Left ventricle myocardium inferior (tissue), 1 donor: ENCODE measurements at regions not wholly inside any gene's neighbourhood (a gene's known extent, or its start where the extent isn't known, plus 50 kb on each side); places are given as distances from the start of the nearest gene placed in this dataset.

Source experiments
- DNase-seq: peaks from one replicate; pipeline ENCODE4 v3.0.0-alpha.2; 2020
- H3K27ac ChIP-seq: fragments of 200-600 bp; replicated peaks from 2 replicates; pipeline ENCODE4 v1.8.0; 2021
- H3K27me3 ChIP-seq: fragments of 200-600 bp; 2 replicates; pipeline ENCODE4 v1.8.0; 2021; ENCODE audit warnings: low read depth
- H3K36me3 ChIP-seq: fragments of 200-600 bp; 2 replicates; pipeline ENCODE4 v1.8.0; 2021
- H3K4me1 ChIP-seq: fragments of 200-600 bp; 2 replicates; pipeline ENCODE4 v1.8.0; 2021
- H3K4me3 ChIP-seq: fragments of 200-600 bp; 2 replicates; pipeline ENCODE4 v1.8.0; 2021; ENCODE audit warnings: mild to moderate bottlenecking, moderate library complexity
- H3K9me3 ChIP-seq: fragments of 200-600 bp; replicated peaks from 2 replicates; pipeline ENCODE4 v1.8.0; 2021
- CTCF ChIP-seq: fragments of 200-600 bp; IDR thresholded peaks from 2 replicates; pipeline ENCODE4 v1.8.0; 2021; ENCODE audit warnings: antibody characterized with exemption, mild to moderate bottlenecking, borderline replicate concordance
- intact Hi-C: fragments of 100-400 bp; cut with micrococcal nuclease; formaldehyde crosslinking; loops from one replicate; pipeline ENCODE4 v1.11.0; 2022
- donor health status: DM: no; HTN: yes; CAD: no; lungs with severe emphysema.

- intact Hi-C loops, result no loop called here
These were observed 532.2 kb downstream of the NTRK3 start for GRCh38 chr15:87724330-87724729.

GRCh38 chr15:87722941-87723691 is 533.4 kb downstream of the NTRK3 start:
- H3K4me3 ChIP-seq, result no peak overlapping the region
- intact Hi-C loops, result no loop called here
- DNase-seq, result no peak
- H3K27ac ChIP-seq, result no peak overlapping the region
- H3K27me3 ChIP-seq, result no peaks in the 10 kb centered on the region
- H3K36me3 ChIP-seq, result no peaks in the 10 kb centered on the region
- no peak for TF ChIP-seq CTCF
- H3K4me1 ChIP-seq, result peaks cover 9% of the 10 kb centered on the region
- H3K9me3 ChIP-seq, result no peaks in the 10 kb centered on the region

More at GRCh38 chr15:87724330-87724729, 532.2 kb downstream of the NTRK3 start:
- Histone ChIP-seq H3K4me1 (peaks cover 9% of the 10 kb centered on the region), H3K9me3 (no peaks in the 10 kb centered on the region), H3K27me3 (no peaks in the 10 kb centered on the region), H3K36me3 (no peaks in the 10 kb centered on the region), H3K4me3 (no peak overlapping the region), H3K27ac (no peak overlapping the region)
- no peak for DNase-seq
- no peak for TF ChIP-seq CTCF

- intact Hi-C loops, result no loop called here
- Histone ChIP-seq H3K9me3 (no peaks in the 10 kb centered on the region), H3K36me3 (no peaks in the 10 kb centered on the region), H3K4me1 (peaks cover 11% of the 10 kb centered on the region), H3K27ac (no peak overlapping the region), H3K4me3 (no peak overlapping the region), H3K27me3 (no peaks in the 10 kb centered on the region)
- no peak for TF ChIP-seq CTCF
- DNase-seq, result no peak
These were observed 536.3 kb downstream of the NTRK3 start for GRCh38 chr15:87720235-87720634.

GRCh38 chr15:87716422-87716821 is 540.1 kb downstream of the NTRK3 start:
- H3K4me3 ChIP-seq, result no peak overlapping the region
- no peak for DNase-seq
- H3K27me3 ChIP-seq, result no peaks in the 10 kb centered on the region
- intact Hi-C loops, result no loop called here
- TF ChIP-seq CTCF, result no peak
- H3K9me3 ChIP-seq, result no peaks in the 10 kb centered on the region
- no peak overlapping the region for H3K27ac ChIP-seq
- peaks cover 17% of the 10 kb centered on the region for H3K4me1 ChIP-seq
- H3K36me3 ChIP-seq, result no peaks in the 10 kb centered on the region

GRCh38 chr15:87715252-87715651 is 541.3 kb downstream of the NTRK3 start:
- H3K4me1 ChIP-seq, result peaks cover 17% of the 10 kb centered on the region
- intact Hi-C loops, result no loop called here
- no peak for TF ChIP-seq CTCF

More at GRCh38 chr15:87715252-87715651, 541.3 kb downstream of the NTRK3 start:
- H3K27me3 ChIP-seq, result no peaks in the 10 kb centered on the region
- no peaks in the 10 kb centered on the region for H3K9me3 ChIP-seq
- H3K4me3 ChIP-seq, result no peak overlapping the region
- H3K36me3 ChIP-seq, result no peaks in the 10 kb centered on the region
- no peak overlapping the region for H3K27ac ChIP-seq
- no peak for DNase-seq
